Stimulated activated CD8-positive, alpha-beta memory T cell treated with anti-CD3 and anti-CD28 coated beads, Interleukin-2, amount 100 ng/mL, for 48 hours (primary cell): ENCODE measurements at regions not wholly inside any gene's neighbourhood (a gene's known extent, or its start where the extent isn't known, plus 50 kb on each side); places are given as distances from the start of the nearest gene placed in this dataset.

Source experiments
- DNase-seq, 2 donors: peaks; one replicate each; pipeline ENCODE4 v3.0.0-alpha.2; 2020; ENCODE audit warnings: low read depth in 2 of 2

GRCh38 chr18:2171840-2172625 lies 399.3 kb downstream of the METTL4 start:
- no peak for DNase-seq

GRCh38 chr18:2172881-2173280 lies 398.4 kb downstream of the METTL4 start:
- no peak for DNase-seq

GRCh38 chr18:2173486-2173885 lies 397.8 kb downstream of the METTL4 start:
- no peak for DNase-seq

DNA sequence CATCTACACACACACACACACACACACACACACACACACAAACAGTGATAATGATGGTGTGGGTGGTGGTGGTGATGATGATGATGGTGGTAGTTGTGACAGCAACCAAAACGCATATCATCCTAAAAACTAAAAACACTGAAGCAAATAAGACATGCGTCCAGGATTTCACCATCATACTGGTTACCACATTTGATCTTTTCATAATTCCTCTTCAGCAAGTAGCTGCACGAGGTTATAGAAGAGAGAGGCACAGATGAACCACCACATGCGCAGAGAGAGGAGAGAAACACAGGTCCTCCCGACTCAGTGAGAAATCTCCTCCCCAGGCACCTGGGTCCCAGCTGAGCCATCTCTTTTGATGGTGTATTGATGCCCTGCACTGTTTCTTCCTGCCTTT lies 393.3 kb downstream of the METTL4 start:
- DNase-seq: no peak

DNA sequence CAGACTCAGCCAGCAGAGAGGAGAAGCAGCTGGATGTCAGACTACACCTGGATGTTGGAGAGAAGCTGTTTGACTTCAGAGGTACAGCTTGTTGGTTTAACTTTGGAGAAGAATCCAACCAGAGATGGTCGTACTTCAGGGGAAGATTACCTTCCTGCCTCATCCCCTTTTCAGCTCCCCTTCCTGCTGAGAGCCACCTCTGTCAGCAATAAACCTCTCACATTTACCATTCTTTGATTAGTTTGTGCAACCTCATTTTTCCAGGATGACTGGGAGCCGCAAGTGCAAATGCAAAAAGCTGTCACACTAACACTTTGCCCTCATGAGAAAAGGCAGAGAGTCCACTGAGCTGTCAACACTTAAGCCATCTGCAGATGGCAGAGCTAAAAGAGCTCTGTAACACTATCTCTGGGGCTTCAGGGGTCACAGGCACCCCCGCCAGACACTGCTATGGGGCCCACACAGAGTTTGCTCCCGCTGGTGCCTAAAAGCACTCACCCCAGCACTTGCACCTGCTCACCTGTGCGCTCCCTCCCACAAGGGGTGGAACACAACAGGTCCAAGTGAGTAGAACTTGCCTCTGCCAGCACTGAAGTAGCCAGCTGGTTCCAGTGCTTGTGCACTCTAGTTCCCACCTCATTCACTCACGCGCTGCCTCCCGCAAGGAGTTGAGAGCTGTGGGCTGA lies 391.7 kb downstream of the METTL4 start:
- DNase-seq: no peak

DNA sequence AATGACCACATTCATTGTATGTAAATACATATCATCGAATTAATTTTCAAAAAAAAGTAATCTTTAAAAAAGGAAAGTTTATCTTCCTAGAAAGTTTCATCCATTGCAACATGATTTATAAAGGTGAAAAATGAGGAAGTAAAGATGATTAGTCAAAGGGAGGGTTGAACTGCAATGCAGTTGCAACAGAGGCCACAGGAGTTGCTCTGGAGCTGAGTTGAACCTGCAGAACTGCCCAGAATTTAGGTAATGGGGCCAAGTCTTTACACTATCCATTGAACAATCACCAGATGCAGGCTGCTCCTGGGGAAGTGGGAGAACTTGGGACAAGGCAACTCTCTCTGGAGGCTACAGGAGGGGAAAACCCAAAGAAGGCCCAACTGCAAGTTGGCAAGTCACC lies 390.7 kb downstream of the METTL4 start:
- DNase-seq: no peak

- no peak for DNase-seq
These were observed 387.9 kb downstream of the METTL4 start for GRCh38 chr18:2183432-2183831.

- no peak for DNase-seq
These were observed 384.3 kb downstream of the METTL4 start for GRCh38 chr18:2186967-2187366.

GRCh38 chr18:2188258-2188657 lies 383.0 kb downstream of the METTL4 start:
- DNase-seq: no peak

DNA sequence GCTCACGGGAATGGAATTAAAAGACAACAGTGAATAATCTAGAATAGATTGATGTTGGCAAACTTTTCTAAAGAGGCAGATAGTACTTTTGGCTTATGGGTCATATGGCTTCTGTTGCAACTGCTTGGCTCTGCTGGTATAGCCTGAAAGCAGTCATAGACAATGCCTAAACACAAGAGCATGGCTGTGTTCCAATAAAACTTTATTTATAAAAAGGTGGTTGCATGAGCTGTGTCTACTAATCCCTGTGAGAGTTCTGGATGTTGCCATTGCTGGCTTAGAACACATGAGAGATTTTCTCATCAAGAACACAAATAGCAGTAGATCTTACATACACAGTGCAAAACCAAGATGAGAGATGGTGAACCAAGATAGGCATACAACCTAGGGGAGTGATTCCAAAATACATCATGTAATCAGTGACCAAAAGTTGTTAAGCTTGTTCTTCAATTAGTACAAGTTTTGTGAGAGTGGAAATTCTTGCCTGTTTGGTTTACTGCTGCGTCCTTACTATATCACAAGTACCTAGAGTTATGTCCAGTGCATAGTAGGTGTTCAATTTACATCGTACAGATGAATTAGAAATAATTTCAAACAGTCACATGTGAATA lies 380.0 kb downstream of the METTL4 start:
- DNase-seq: no peak

DNA sequence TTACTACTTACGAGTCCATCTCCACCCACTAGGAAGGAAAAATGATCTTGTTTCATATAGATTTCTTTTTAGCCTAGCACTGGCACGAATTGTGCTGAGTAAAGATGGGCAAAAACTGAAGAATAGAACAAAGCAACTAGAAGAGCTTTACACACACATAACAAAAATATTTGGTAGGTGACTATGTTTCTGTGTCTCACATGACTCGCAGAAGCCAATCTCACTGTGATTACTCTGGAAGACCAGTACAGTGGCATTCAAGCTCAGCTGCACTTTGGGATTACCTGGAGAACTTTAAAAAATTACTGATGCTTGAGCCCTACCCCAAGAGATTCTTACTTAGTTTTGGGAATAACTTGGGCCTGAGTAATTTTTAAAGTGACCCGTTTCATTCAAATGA lies 378.7 kb downstream of the METTL4 start:
- no peak for DNase-seq

- DNase-seq: no peak
These were observed 373.4 kb downstream of the METTL4 start for GRCh38 chr18:2197946-2198345.

DNA sequence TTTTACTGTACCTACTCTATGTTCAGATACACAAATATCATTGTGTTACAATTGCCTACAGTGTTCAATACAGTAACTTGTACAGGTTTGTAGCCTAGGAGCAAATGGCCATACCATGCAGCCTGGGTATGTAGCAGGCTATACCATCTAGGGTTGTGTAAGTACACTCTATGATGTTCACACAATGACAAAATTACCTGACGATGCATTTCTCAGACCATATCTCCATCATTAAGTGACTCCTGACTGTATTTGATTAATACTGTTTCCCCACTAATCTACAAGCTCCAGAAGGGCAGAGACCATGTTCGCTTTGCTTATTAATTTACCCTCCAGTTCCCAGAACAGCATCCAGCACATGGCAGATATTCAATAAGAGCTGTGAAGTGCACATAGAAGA lies 372.2 kb downstream of the METTL4 start:
- DNase-seq: no peak

GRCh38 chr18:2201036-2201600 lies 370.2 kb downstream of the METTL4 start:
- DNase-seq: no peak

DNA sequence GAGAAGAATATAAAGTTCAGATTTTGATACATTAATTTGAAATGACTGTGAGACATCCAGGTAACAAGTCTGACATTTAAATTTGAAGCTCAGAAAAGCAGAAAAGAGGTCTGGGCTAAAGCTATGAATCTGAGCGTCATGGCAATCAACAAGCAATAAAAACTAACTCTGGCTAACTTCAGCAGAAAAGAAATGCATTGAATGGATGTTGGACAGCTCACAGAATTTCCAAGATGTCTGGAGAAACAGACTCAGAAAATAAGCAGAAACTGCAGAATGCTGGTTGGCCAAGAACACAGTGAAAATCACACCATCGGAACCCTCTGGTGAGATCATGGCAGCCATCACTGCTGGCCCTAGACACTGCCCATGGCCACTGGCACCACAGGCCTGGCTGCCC lies 366.6 kb downstream of the METTL4 start:
- no peak for DNase-seq

GRCh38 chr18:2207294-2207693 lies 364.0 kb downstream of the METTL4 start:
- no peak for DNase-seq

DNA sequence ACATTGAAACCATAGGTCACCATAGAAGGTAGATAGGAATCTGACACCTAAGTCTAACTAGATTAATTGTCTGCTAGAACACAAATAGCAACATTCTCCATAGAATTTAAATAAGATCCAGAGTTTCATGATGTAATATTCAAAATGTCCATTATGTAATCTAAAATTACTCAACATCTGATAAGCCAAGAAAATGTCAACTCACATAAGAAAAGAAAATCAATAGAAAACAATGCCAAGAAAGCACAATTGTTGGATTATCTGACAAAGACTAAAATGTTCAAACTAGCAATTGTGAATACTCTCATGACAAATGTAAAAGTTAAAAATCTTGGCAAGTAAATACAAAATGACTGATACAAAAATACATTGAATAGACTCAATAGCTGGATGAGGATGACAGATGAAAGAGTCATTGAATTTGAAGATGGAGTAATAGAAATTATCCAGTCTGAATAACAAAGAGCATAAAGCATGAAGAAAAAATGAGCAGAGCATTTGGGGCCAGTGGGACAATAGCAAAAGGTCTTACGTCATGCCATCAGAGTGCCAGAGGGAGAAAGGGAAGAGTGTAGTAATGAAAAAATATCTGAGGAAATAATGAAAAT lies 358.6 kb downstream of the METTL4 start:
- DNase-seq: no peak

GRCh38 chr18:2213905-2214304 lies 357.4 kb downstream of the METTL4 start:
- DNase-seq: no peak

DNA sequence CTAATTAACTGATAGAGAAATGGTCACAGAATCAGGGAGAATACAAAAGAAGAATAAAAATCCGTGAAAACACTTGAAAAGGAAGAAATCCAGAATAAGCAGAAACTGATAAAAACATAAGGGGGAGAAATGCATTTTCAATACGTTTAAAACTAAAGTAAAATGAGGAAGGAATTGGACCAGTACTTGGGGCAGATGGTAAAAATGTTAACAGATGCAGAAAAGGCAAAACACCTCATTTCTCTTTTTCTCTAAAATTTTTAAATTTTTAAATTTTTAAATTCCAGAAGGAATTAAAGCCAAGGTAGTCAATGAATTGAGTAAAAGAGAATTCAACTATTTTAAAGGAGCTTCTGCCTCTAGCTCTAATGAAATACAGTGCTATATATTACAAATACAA lies 353.9 kb downstream of the METTL4 start:
- no peak for DNase-seq

DNA sequence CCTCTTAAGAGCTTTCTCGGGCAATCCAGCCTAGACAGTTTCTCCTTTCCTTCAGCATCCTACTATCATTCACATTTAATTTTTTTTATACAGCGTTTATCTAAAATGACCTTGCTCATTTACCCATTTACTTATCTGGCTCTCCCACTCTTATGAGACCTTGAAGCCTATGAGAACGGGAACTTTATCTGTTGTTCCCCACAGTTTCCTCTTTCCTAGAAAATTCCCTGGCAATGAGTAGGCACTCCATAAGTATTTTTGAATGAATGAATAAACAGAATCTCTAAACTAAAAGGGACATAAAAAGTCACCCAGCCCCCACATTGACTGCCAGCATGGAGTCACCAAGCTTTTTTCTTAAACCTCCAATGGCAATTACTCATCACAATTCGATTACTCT lies 353.2 kb downstream of the METTL4 start:
- no peak for DNase-seq

- DNase-seq: no peak
These were observed 351.6 kb downstream of the METTL4 start for GRCh38 chr18:2219706-2220105.
